ENCODE measurements at regions not wholly inside any gene's neighbourhood (a gene's known extent, or its start where the extent isn't known, plus 50 kb on each side); places are given as distances from the start of the nearest gene placed in this dataset.

- no peak for DNase-seq (ENCODE audit: low spot score)
Measured at GRCh38 chr4:124219389-124219788, 493.1 kb downstream of the ANKRD50 start.

DNA sequence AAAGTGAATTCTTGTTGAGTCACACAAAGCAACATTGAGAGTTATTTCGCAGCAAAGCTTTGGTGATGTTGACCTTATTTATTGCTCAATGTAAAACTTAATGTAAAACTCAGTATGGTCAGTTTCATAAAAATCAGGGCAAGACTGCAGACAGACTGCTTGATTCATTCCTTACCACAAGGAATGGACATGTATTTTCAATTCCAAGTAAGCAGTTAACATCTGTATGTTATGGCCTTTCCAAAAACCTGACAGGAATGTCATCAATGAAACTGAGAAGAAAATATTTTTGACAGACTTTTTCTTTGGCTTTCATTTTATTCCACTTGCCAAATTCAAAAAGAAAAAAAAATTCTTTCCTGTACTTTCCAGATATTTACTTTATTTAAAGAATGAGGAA, 488.3 kb downstream of the ANKRD50 start:
- DNase-seq (ENCODE audit: low spot score): no peak

GRCh38 chr4:124227981-124228380, 484.6 kb downstream of the ANKRD50 start:
- DNase-seq (ENCODE audit: low spot score): no peak

GRCh38 chr4:124230268-124230667, 482.3 kb downstream of the ANKRD50 start:
- DNase-seq (ENCODE audit: low spot score): no peak

GRCh38 chr4:124234771-124235170, 477.8 kb downstream of the ANKRD50 start:
- DNase-seq (ENCODE audit: low spot score): no peak

GRCh38 chr4:124243671-124244366, 468.7 kb downstream of the ANKRD50 start:
- DNase-seq (ENCODE audit: low spot score): no peak

DNA sequence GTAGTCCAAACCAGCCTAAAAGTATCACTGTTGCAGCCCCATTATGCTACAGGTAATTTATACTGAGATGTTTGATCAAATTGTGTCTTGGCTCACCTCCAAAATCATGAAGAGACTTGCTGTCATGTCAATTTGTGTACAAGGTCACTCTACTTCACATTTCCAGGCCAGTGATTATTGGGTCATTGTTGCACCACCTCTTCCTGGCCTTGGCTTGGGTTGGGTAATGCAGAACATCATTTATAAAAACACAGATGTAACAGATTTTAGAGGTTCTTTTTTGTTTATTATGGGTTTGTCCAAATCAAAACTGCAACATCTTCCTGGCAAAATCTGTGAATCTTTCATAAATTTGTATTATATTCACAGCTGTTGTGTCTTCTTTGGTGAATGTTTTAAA, 459.5 kb downstream of the ANKRD50 start:
- DNase-seq (ENCODE audit: low spot score): no peak

DNA sequence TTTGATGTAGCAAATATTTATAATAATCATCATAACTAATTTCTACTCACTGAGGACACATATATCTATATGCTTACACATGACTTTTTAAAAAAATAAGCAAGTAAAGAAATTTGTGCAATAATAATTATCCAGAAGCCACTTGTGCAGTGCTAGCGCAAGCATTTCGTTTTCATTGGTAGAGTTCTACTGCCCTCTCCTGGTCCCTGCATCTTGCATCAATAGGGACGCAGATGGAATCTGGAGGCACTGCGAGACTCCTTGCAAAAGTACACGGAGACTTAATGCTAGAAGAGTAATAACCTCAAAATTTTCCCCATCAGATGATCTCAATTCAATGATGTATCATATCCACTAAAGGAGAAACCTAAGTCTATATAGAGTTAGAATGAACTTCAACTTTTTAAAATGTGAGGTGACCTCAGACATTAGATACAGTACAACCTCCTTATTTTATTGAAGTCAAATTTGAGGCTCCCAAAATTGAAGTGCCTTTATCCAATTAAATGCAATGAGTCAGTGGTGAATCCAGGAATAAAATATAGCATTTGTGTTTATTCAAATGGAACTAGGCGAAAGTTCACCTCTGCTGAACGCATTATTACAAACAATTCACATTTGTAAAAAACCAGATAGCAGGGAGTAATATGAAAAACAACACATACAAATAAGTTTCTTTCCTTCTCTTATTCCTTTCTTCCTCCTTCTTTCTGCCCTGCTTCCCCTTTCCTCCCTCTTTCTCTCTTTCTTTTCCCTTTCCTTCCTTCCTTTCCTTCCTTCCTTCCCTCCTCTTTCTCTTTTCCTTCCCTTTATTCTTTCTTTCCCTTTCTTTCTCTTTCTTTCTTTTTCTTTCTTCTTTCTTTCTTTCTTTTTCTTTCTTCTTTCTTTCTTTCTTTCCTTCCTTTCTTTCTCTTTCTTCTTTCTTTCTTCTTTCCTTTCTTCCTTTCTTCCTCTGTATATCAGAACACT, 450.0 kb downstream of the ANKRD50 start:
- peak; percentile 78 for DNase-seq (ENCODE audit: low spot score)

DNA sequence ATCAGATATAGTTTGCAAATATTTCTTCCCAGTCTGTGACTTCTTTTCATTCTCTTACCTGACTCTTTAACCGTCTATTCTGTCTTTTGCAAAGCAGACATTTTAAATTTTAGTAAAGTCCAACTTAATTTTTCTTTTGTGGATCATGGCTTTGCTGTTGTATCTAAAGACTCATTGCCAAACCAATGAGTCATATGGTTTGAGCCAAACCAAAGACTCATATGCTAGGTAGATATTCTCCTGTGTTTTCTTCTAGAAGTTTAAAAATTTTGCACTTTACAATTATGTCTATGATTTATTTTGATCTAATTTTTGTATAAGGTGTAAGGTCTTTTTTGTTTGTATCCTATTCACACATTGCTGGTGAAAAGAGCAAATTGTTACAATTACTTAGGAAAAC, 446.8 kb downstream of the ANKRD50 start:
- no peak for DNase-seq (ENCODE audit: low spot score)

DNA sequence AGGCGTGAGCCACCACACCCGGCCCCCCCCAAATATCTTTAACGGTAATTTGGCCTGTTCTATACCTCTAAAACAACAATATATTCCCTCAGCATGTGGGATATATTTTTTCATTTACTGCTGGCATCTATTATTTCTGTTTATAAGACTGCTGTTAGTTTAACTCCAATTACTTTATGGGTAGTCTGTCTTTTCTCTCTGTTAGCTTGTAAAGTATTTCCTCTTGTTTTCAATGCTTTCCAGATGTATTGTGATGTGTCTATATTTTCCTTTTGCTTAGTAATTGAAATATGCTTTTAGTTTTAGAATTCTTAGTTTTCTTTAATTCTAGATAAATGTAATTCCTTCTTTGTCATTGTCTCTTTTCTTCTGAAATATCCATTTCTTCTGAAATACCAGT, 445.8 kb downstream of the ANKRD50 start:
- no peak for DNase-seq (ENCODE audit: low spot score)

GRCh38 chr4:124276461-124276860, 436.1 kb downstream of the ANKRD50 start:
- DNase-seq (ENCODE audit: low spot score): no peak

DNA sequence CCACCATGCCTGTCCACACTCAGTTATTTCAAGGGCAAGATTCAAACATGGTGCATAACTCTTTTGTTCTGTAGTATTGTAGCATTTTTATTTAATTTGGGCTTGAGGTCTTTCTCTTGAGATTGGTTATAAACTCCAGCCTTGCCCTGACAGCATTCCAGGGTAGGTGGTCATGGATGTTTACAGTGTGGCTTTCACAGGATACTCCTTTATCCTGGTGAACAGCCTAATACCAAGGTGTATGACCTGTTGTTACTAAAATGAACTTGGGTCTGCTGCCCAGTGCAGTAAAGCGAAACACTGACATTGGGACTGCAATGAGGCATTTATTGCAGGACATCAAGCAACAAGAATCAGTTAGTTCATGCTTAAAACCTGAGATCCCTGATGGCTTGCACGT, 434.8 kb downstream of the ANKRD50 start:
- no peak for DNase-seq (ENCODE audit: low spot score)

DNA sequence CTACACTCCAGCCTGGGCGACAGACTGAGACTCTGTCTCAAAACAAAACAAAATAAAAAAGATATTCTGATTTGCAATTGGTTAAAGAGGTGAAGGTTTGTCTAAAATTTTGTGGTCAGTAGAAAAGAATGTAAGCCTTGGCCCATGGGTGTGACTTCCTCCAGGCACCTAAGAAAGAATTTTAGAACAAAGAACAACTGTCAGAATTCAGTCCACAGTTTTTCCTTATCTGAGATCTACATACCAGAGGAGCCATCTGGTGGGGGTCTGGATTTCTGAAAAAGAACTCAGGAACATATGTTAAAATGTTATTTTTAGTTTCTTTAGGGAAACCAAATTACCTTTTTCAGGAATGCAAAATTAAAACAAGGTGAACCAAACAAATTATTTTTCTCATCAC, 434.1 kb downstream of the ANKRD50 start:
- DNase-seq (ENCODE audit: low spot score): peak; percentile 42

DNA sequence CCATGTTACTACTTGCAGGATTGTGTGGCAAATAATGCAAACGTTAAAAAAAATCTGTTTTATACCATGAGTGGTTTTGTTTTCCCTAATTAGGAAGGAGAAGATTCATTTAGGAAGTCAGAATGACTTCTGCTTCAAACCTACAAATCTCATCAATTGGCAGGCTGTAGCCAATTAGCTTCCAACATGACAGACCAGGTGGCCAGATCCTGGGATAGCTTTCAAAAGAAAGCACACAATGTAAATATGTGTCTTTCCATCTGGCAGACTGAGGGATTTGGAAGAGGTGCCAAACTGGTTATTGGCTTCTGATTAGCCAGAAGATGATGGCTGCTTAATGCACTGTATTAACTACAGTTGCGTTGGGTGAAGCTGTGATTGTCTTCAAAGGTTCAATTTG, 432.8 kb downstream of the ANKRD50 start:
- DNase-seq (ENCODE audit: low spot score): no peak

GRCh38 chr4:124282301-124282898, 430.1 kb downstream of the ANKRD50 start:
- no peak for DNase-seq (ENCODE audit: low spot score)

DNA sequence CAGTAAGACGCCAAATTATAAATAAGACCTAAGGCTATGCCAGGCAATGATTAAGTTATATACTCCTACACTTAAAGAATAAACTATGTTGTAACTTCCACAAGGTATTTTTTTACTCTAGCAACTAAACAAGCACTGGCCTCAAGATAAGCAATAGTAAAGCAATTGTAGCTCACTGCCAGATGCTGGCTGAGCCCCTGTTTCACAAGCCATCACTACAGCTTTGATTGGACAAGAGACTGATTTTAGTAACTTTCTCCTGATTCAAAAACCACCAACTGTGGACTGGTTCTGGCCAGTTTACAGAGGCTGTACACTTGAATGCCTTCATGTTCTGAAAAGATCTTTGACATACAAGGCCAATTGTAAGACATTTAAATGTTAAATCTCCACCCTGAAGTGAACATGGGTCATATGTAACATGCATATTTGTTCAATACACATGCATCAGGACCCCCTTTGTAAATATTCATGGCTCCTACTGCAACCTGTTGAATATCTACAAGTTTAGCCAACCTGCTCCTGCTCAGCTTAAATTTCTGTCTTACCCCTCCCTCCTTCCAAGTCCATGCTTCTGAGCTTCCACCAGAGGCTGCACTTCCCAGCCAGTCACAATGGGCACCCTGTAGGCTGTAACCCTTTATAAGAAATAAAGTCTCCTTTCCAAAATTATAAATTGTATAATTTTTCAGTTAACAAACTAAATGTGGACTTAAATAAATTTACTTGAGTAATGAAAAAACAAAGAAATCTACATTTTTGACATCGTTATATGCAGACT, 423.6 kb downstream of the ANKRD50 start:
- no peak for DNase-seq (ENCODE audit: low spot score)

DNA sequence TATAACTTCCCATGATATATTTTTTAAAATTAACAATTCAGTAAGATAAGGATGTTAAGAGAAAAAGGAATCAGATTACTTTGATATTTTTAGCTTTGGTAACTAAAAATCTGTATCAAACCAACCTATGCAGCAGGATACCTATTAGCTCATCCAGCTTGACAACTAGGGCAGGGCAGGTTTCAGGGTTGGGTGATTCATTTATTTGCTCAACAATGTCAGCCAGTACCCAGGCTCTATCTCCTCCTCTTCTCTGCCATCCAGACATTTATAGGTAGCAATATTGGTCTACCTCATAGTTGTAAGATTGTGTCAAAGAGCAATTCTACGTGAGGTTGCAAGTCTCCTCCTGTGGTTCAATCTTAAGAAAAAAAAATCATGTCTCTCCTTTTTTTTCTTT, 421.9 kb downstream of the ANKRD50 start:
- DNase-seq (ENCODE audit: low spot score): no peak

DNA sequence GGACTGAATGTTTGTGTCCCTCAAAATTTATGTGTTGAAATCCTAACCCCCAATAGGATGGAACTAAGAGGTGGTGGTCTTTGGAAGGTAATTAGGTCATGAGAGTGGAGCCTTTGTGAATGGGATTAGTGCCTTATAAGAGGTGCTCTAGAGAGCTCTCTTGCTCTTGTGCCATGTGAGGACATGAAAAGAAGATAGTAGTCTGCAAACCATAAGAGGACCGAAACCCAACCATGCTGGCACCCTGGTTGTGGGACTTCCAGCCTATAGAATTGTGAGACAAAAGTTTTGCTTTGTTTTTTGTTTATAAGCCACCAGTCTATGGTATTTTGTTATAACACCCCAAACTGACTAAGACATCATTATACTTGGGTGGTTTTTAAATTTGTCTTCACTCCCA, 417.1 kb downstream of the ANKRD50 start:
- no peak for DNase-seq (ENCODE audit: low spot score)

DNA sequence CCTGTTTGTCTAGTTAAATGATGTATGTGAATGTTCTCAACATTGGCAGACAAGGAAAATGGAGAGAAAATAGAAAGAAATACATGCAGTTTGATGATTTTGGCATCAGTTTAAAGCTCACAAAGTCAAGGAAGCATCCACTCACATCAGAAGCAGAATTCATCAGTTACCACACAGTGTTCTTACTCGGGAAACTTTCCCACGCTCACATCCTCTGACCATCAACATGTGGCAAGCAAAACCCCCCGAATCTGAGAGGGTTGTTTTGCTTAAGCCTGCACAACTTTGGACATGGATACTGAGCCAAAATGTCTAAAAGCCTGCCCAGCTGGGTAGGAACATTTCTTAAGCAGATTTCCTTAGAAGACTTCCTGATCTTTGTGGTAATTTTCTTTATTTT, 407.6 kb downstream of the ANKRD50 start:
- no peak for DNase-seq (ENCODE audit: low spot score)

- DNase-seq (ENCODE audit: low spot score): no peak
Measured at GRCh38 chr4:124306352-124306751, 406.2 kb downstream of the ANKRD50 start.

- no peak for DNase-seq (ENCODE audit: low spot score)
Measured at GRCh38 chr4:124307143-124307542, 405.4 kb downstream of the ANKRD50 start.

GRCh38 chr4:124318292-124318691, 394.2 kb downstream of the ANKRD50 start:
- no peak for DNase-seq (ENCODE audit: low spot score)
